GM12874 (cell line): ENCODE measurements at regions not wholly inside any gene's neighbourhood (a gene's known extent, or its start where the extent isn't known, plus 50 kb on each side); places are given as distances from the start of the nearest gene placed in this dataset.

Experiments used
- CTCF ChIP-seq: IDR thresholded peaks from 2 replicates; pipeline ENCODE4 v1.5.1; 2011; ENCODE audit warnings: low read depth, mild to moderate bottlenecking, control low read depth, low read length, moderate library complexity; ENCODE audit not compliant: insufficient read depth

- TF ChIP-seq CTCF: no peak
These were observed 592.6 kb upstream of the ADGRB3 start for GRCh38 chr6:68042339-68043121.

- no peak for TF ChIP-seq CTCF
These were observed 594.3 kb upstream of the ADGRB3 start for GRCh38 chr6:68040780-68041179.

- no peak for TF ChIP-seq CTCF
These were observed 594.7 kb upstream of the ADGRB3 start for GRCh38 chr6:68040312-68040778.

- no peak for TF ChIP-seq CTCF
These were observed 595.3 kb upstream of the ADGRB3 start for GRCh38 chr6:68039641-68040311.

GRCh38 chr6:68038815-68039408, 596.2 kb upstream of the ADGRB3 start:
- no peak for TF ChIP-seq CTCF

GRCh38 chr6:68032217-68032616, 602.9 kb upstream of the ADGRB3 start:
- no peak for TF ChIP-seq CTCF

- TF ChIP-seq CTCF: no peak
These were observed 604.0 kb upstream of the ADGRB3 start for GRCh38 chr6:68031054-68031453.
